ENCODE measurements at regions not wholly inside any gene's neighbourhood (a gene's known extent, or its start where the extent isn't known, plus 50 kb on each side); places are given as distances from the start of the nearest gene placed in this dataset.
"Not testable (repeated sequence)": the region's sequence is repeated elsewhere in the genome, so short reads cannot be mapped to it uniquely, and the experiment has no call there.

DNA sequence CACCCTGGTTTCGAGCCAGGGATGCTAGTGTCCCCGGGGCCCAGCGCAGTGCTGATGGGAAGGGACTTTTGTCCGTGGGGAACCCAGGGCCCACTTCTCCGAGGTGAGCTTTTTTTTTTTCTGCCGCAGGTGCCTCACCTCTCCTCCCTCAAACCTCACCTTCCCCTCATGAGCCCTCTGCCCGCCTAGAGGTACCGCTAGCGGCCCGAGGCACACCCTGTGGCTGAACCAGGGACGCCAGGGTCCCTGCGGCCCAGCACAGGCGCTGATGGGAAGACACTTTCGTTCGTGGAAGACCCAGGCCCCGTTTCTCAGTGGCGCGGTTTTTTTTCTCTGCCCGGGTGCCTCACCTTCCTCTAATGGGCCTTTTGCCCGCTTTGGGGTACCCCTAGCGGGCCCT is 1570.7 kb downstream of the TSPY10 start:
- FAIRE-seq; H4K20me1 ChIP-seq (ENCODE audit: insufficient read depth, low read length); H2AFZ ChIP-seq (ENCODE audit: low read length); H3K9me3 ChIP-seq (ENCODE audit: low read length); H3K27ac ChIP-seq (ENCODE audit: extremely low read length, insufficient read depth, low read length); H3K9ac ChIP-seq (ENCODE audit: insufficient read depth, low read depth, low read length); BruUV-seq (replicated peaks); H3K36me3 ChIP-seq (replicated peaks in 1 of 2; ENCODE audit: control insufficient read depth in 1 of 2, insufficient read depth in 2 of 2, low read length in 2 of 2); POLR2A ChIA-PET; H3K4me1 ChIP-seq (ENCODE audit: insufficient read depth, low read length); H3K4me2 ChIP-seq (ENCODE audit: low read depth, low read length); DNase-seq (ENCODE audit: low spot score); H3K27me3 ChIP-seq (ENCODE audit: control insufficient read depth in 1 of 2, insufficient read depth in 2 of 2, low read length in 2 of 2); intact Hi-C loops (cut with micrococcal nuclease; ENCODE audit: unreplicated experiment); in situ Hi-C loops (cut with HindIII; ENCODE audit: extremely low pct_ligation_motif_present, low pct_unique_long_range_greater_than_20kb); CTCF ChIA-PET (ENCODE audit: low intra/inter-chr PET ratio, low total read pairs); H3K4me3 ChIP-seq (replicated peaks in 1 of 3; ENCODE audit: insufficient read depth in 1 of 3, low read depth in 2 of 3, low read length in 3 of 3); H3K79me2 ChIP-seq (ENCODE audit: insufficient read depth, low read length): not testable (repeated sequence)
- WGBS (ENCODE audit: low lambda C conversion rate) = 13% methylated on average over 19 of the region's 21 CpGs
- peak; percentile 74 for ATAC-seq

DNA sequence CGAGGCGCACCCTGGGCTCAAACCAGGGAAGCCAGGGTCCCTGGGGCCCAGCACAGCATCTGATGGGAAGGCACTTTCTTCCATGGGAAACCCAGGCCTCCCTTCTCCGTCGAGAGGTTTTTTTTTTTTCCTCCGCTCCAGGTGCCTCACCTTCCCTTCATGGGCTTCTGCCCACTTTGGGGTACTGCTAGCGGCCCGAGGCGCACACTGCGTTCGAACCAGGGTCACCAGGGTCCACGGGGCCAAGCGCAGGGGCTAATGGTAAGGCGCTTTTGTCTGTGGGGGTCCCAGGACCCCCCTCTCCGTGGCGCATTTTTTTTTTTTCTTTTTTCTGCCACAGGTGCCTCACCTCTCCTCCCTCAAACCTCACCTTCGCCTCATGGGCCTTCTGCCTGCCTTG is 1571.3 kb downstream of the TSPY10 start:
- no peak for ATAC-seq
- in situ Hi-C loops (cut with HindIII; ENCODE audit: extremely low pct_ligation_motif_present, low pct_unique_long_range_greater_than_20kb) = no loop called here
- H4K20me1 ChIP-seq (ENCODE audit: insufficient read depth, low read length) = no peaks in the 10 kb centered on the region
- no peak for DNase-seq (ENCODE audit: low spot score)
- H3K9ac ChIP-seq (ENCODE audit: insufficient read depth, low read depth, low read length) = no peak overlapping the region
- no peaks in the 10 kb centered on the region for H3K27me3 ChIP-seq (ENCODE audit: control insufficient read depth in 1 of 2, insufficient read depth in 2 of 2, low read length in 2 of 2)
- BruUV-seq (replicated peaks) = no TSS peak
- no peaks in the 10 kb centered on the region for H3K9me3 ChIP-seq (ENCODE audit: low read length)
- no peak overlapping the region for H3K4me2 ChIP-seq (ENCODE audit: low read depth, low read length)
- H3K79me2 ChIP-seq (ENCODE audit: insufficient read depth, low read length) = no peaks in the 10 kb centered on the region
- no peak overlapping the region for H3K4me3 ChIP-seq (replicated peaks in 1 of 3; ENCODE audit: insufficient read depth in 1 of 3, low read depth in 2 of 3, low read length in 3 of 3)
- no peaks in the 10 kb centered on the region for H3K4me1 ChIP-seq (ENCODE audit: insufficient read depth, low read length)
- ChIA-PET CTCF (ENCODE audit: low intra/inter-chr PET ratio, low total read pairs) (no interaction called here), POLR2A (no interaction called here)
- FAIRE-seq = no peak
- intact Hi-C loops (cut with micrococcal nuclease; ENCODE audit: unreplicated experiment) = no loop called here
- no peak for TF ChIP-seq ERF (CRISPR knock-in tag; IDR thresholded peaks at IDR 0.05)
- 7% methylated on average over 14 of the region's 16 CpGs for WGBS (ENCODE audit: low lambda C conversion rate)
- no peaks in the 10 kb centered on the region for H3K36me3 ChIP-seq (replicated peaks in 1 of 2; ENCODE audit: control insufficient read depth in 1 of 2, insufficient read depth in 2 of 2, low read length in 2 of 2)
- H2AFZ ChIP-seq (ENCODE audit: low read length) = no peak overlapping the region
- H3K27ac ChIP-seq (ENCODE audit: extremely low read length, insufficient read depth, low read length) = no peak overlapping the region

DNA sequence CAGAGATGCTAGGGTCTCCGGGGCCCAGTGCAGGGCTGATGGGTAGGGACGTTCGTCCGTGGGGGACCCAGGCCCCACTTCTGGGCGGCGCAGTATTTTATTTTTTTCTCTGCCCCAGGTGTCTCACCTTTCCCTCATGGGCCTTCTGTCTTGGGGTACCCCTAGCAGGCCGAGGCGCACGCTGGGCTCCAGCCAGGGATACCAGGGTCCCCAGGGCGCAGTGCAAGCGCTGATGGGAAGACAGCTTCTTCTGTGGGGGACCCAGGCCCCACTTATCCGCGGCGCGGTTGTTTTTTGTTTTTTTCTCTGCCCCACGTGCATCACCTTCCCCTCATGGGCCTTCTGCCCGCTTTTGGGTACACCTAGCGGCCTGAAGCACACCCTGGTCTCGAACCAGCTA is 1572.8 kb downstream of the TSPY10 start:
- H3K27ac ChIP-seq (ENCODE audit: extremely low read length, insufficient read depth, low read length); H3K4me3 ChIP-seq (replicated peaks in 1 of 3; ENCODE audit: insufficient read depth in 1 of 3, low read depth in 2 of 3, low read length in 3 of 3); ATAC-seq; intact Hi-C loops (cut with micrococcal nuclease; ENCODE audit: unreplicated experiment); H3K4me2 ChIP-seq (ENCODE audit: low read depth, low read length); H3K79me2 ChIP-seq (ENCODE audit: insufficient read depth, low read length); BruUV-seq (replicated peaks); POLR2A ChIA-PET; CTCF ChIA-PET (ENCODE audit: low intra/inter-chr PET ratio, low total read pairs); H3K9ac ChIP-seq (ENCODE audit: insufficient read depth, low read depth, low read length); in situ Hi-C loops (cut with HindIII; ENCODE audit: extremely low pct_ligation_motif_present, low pct_unique_long_range_greater_than_20kb); H3K36me3 ChIP-seq (replicated peaks in 1 of 2; ENCODE audit: control insufficient read depth in 1 of 2, insufficient read depth in 2 of 2, low read length in 2 of 2); H2AFZ ChIP-seq (ENCODE audit: low read length); H3K27me3 ChIP-seq (ENCODE audit: control insufficient read depth in 1 of 2, insufficient read depth in 2 of 2, low read length in 2 of 2); H3K9me3 ChIP-seq (ENCODE audit: low read length); DNase-seq (ENCODE audit: low spot score); H4K20me1 ChIP-seq (ENCODE audit: insufficient read depth, low read length); FAIRE-seq; H3K4me1 ChIP-seq (ENCODE audit: insufficient read depth, low read length): not testable (repeated sequence)
- 56% methylated on average over 14 of the region's 19 CpGs for WGBS (ENCODE audit: low lambda C conversion rate)

DNA sequence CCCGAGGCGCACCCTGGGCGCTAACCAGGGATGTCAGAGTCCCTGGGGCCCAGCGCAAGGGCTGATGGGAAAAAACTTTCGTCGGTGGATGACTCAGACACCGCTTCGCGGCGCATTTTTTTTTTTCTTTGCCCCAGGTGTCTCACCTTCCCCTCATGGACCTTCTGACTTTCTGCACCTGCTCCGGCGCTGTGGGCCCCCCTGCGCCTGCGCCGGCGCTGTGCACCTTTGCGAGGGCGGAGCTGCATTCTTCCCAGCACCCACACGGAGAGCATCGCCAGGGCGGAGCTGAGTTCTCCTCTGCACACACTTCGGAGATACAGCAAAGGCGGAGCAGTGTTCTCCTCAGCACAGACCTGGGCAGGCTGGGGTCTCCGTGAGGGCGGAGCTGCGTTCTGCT is 1575.3 kb downstream of the TSPY10 start:
- H3K9me3 ChIP-seq (ENCODE audit: low read length); H3K27ac ChIP-seq (ENCODE audit: extremely low read length, insufficient read depth, low read length); BruUV-seq (replicated peaks); H3K36me3 ChIP-seq (replicated peaks in 1 of 2; ENCODE audit: control insufficient read depth in 1 of 2, insufficient read depth in 2 of 2, low read length in 2 of 2); H3K4me1 ChIP-seq (ENCODE audit: insufficient read depth, low read length); H3K4me2 ChIP-seq (ENCODE audit: low read depth, low read length); ATAC-seq; CTCF ChIA-PET (ENCODE audit: low intra/inter-chr PET ratio, low total read pairs); H3K4me3 ChIP-seq (replicated peaks in 1 of 3; ENCODE audit: insufficient read depth in 1 of 3, low read depth in 2 of 3, low read length in 3 of 3); H4K20me1 ChIP-seq (ENCODE audit: insufficient read depth, low read length); H3K9ac ChIP-seq (ENCODE audit: insufficient read depth, low read depth, low read length); in situ Hi-C loops (cut with HindIII; ENCODE audit: extremely low pct_ligation_motif_present, low pct_unique_long_range_greater_than_20kb); H3K27me3 ChIP-seq (ENCODE audit: control insufficient read depth in 1 of 2, insufficient read depth in 2 of 2, low read length in 2 of 2); FAIRE-seq; POLR2A ChIA-PET; H3K79me2 ChIP-seq (ENCODE audit: insufficient read depth, low read length); intact Hi-C loops (cut with micrococcal nuclease; ENCODE audit: unreplicated experiment); H2AFZ ChIP-seq (ENCODE audit: low read length); DNase-seq (ENCODE audit: low spot score): not testable (repeated sequence)
- WGBS (ENCODE audit: low lambda C conversion rate) = 65% methylated on average over 20 of the region's 26 CpGs

Measured in HepG2 (cell line).